H7 (cell line): ENCODE measurements at regions not wholly inside any gene's neighbourhood (a gene's known extent, or its start where the extent isn't known, plus 50 kb on each side); places are given as distances from the start of the nearest gene placed in this dataset.

ENCODE experiments used
- DNase-seq: peaks from one replicate; pipeline ENCODE4 v3.0.0; 2012
- H3K27me3 ChIP-seq: 2 replicates; pipeline ENCODE4 v1.6.0; 2011; ENCODE audit warnings: mild to moderate bottlenecking, low read length; ENCODE audit not compliant: control insufficient read depth, insufficient read depth
- H3K36me3 ChIP-seq: replicated peaks from 2 replicates; pipeline ENCODE4 v1.5.1; 2011; ENCODE audit warnings: low read length; ENCODE audit not compliant: control insufficient read depth, insufficient read depth
- H3K4me3 ChIP-seq: 2 replicates; pipeline ENCODE4 v1.5.1; 2011; ENCODE audit warnings: low read depth, mild to moderate bottlenecking, control low read depth, low read length, moderate library complexity; ENCODE audit not compliant: insufficient read depth

GRCh38 chr9:81231011-81231410 is 458.3 kb downstream of the TLE1 start:
- Histone ChIP-seq H3K4me3 (no peak overlapping the region), H3K27me3 (no peaks in the 10 kb centered on the region), H3K36me3 (no peaks in the 10 kb centered on the region)
- no peak for DNase-seq

- no peaks in the 10 kb centered on the region for H3K27me3 ChIP-seq
- no peaks in the 10 kb centered on the region for H3K36me3 ChIP-seq
- no peak for DNase-seq
Observed at GRCh38 chr9:81227507-81228245, 461.7 kb downstream of the TLE1 start.

GRCh38 chr9:81225596-81225995 is 463.8 kb downstream of the TLE1 start:
- H3K36me3 ChIP-seq = no peaks in the 10 kb centered on the region
- H3K4me3 ChIP-seq = no peak overlapping the region
- no peak for DNase-seq
- H3K27me3 ChIP-seq = no peaks in the 10 kb centered on the region

More at GRCh38 chr9:81227507-81228245, 461.7 kb downstream of the TLE1 start:
- H3K4me3 ChIP-seq = no peak overlapping the region

GRCh38 chr9:81224166-81225081 is 464.9 kb downstream of the TLE1 start:
- no peak overlapping the region for H3K4me3 ChIP-seq
- DNase-seq = no peak
- H3K27me3 ChIP-seq = no peaks in the 10 kb centered on the region
- no peaks in the 10 kb centered on the region for H3K36me3 ChIP-seq

GRCh38 chr9:81214975-81215374 is 474.4 kb downstream of the TLE1 start:
- no peaks in the 10 kb centered on the region for H3K36me3 ChIP-seq

GRCh38 chr9:81213456-81213855 is 475.9 kb downstream of the TLE1 start:
- Histone ChIP-seq H3K27me3 (no peaks in the 10 kb centered on the region), H3K36me3 (no peaks in the 10 kb centered on the region), H3K4me3 (no peak overlapping the region)
- no peak for DNase-seq

More at GRCh38 chr9:81214975-81215374, 474.4 kb downstream of the TLE1 start:
- Histone ChIP-seq H3K27me3 (no peaks in the 10 kb centered on the region), H3K4me3 (no peak overlapping the region)
- DNase-seq = no peak

- no peak overlapping the region for H3K4me3 ChIP-seq
- H3K36me3 ChIP-seq = no peaks in the 10 kb centered on the region
- H3K27me3 ChIP-seq = no peaks in the 10 kb centered on the region
- no peak for DNase-seq
Observed at GRCh38 chr9:81211741-81212140, 477.6 kb downstream of the TLE1 start.

- no peaks in the 10 kb centered on the region for H3K27me3 ChIP-seq
- no peaks in the 10 kb centered on the region for H3K36me3 ChIP-seq
- H3K4me3 ChIP-seq = no peak overlapping the region
- DNase-seq = no peak
Observed at GRCh38 chr9:81207651-81208050, 481.7 kb downstream of the TLE1 start.

- no peak overlapping the region for H3K4me3 ChIP-seq
- DNase-seq = no peak
- no peaks in the 10 kb centered on the region for H3K36me3 ChIP-seq
- no peaks in the 10 kb centered on the region for H3K27me3 ChIP-seq
Observed at GRCh38 chr9:81202292-81202691, 487.1 kb downstream of the TLE1 start.

- Histone ChIP-seq H3K36me3 (no peaks in the 10 kb centered on the region), H3K27me3 (no peaks in the 10 kb centered on the region), H3K4me3 (no peak overlapping the region)
- DNase-seq = no peak
Observed at GRCh38 chr9:81195206-81195605, 494.1 kb downstream of the TLE1 start.

GRCh38 chr9:81193362-81194339 is 495.7 kb downstream of the TLE1 start:
- Histone ChIP-seq H3K36me3 (no peaks in the 10 kb centered on the region), H3K4me3 (no peak overlapping the region), H3K27me3 (no peaks in the 10 kb centered on the region)
- DNase-seq = no peak

GRCh38 chr9:81191222-81191621 is 498.1 kb downstream of the TLE1 start:
- no peak for DNase-seq
- H3K4me3 ChIP-seq = no peak overlapping the region
- H3K27me3 ChIP-seq = no peaks in the 10 kb centered on the region
- H3K36me3 ChIP-seq = no peaks in the 10 kb centered on the region

GRCh38 chr9:81190659-81191058 is 498.7 kb downstream of the TLE1 start:
- DNase-seq = no peak
- Histone ChIP-seq H3K4me3 (no peak overlapping the region), H3K27me3 (no peaks in the 10 kb centered on the region), H3K36me3 (no peaks in the 10 kb centered on the region)

- no peak for DNase-seq
- no peak overlapping the region for H3K4me3 ChIP-seq
- no peaks in the 10 kb centered on the region for H3K27me3 ChIP-seq
- no peaks in the 10 kb centered on the region for H3K36me3 ChIP-seq
Observed at GRCh38 chr9:81183761-81184160, 505.6 kb downstream of the TLE1 start.
